G401 (cell line): ENCODE measurements at regions not wholly inside any gene's neighbourhood (a gene's known extent, or its start where the extent isn't known, plus 50 kb on each side); places are given as distances from the start of the nearest gene placed in this dataset.
A peak's percentile ranks its signal among the peaks of the same experiment; 100 is the strongest.
"Not testable (repeated sequence)": the region's sequence is repeated elsewhere in the genome, so short reads cannot be mapped to it uniquely, and the experiment has no call there.

Experiments used
- DNase-seq: peaks from one replicate; pipeline ENCODE4 v3.0.0-alpha.2; 2015; ENCODE audit warnings: low spot score
- in situ Hi-C: cut with HindIII; loops from 2 replicates; pipeline ENCODE4 v1.10.0; 2016; ENCODE audit warnings: low sequenced_read_pairs, mixed read lengths

- no peak for DNase-seq
- in situ Hi-C loops = no loop called here
Measured at GRCh38 chr14:30138567-30138966, 210.9 kb upstream of the PRKD1 start.

DNA sequence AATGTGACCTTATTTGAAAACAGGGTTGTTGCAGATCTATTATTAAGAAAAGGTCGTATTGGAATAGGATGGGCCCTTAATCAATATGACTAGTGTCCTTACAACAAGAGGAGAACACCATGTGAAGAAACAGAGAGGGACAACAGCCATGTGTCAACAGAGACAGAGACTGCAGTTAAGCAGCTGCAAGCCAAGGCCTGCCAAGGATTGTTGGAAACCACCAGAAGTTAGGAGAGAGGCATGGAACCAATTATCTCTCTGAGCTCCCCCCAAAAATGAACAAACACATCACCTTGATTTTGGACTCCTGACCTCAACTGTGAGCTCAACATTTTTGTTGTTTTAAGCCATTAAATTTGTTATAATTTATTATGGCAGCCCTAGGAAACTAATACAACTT, 214.6 kb upstream of the PRKD1 start:
- in situ Hi-C loops = no loop called here
- DNase-seq = no peak

- DNase-seq = no peak
- in situ Hi-C loops = no loop called here
Measured at GRCh38 chr14:30143627-30144026, 216.0 kb upstream of the PRKD1 start.

- DNase-seq = no peak
- in situ Hi-C loops = no loop called here
Measured at GRCh38 chr14:30153717-30154116, 226.1 kb upstream of the PRKD1 start.

GRCh38 chr14:30156571-30156970, 228.9 kb upstream of the PRKD1 start:
- DNase-seq = no peak
- in situ Hi-C loops = no loop called here

GRCh38 chr14:30158299-30158698, 230.7 kb upstream of the PRKD1 start:
- in situ Hi-C loops = no loop called here
- DNase-seq = no peak

DNA sequence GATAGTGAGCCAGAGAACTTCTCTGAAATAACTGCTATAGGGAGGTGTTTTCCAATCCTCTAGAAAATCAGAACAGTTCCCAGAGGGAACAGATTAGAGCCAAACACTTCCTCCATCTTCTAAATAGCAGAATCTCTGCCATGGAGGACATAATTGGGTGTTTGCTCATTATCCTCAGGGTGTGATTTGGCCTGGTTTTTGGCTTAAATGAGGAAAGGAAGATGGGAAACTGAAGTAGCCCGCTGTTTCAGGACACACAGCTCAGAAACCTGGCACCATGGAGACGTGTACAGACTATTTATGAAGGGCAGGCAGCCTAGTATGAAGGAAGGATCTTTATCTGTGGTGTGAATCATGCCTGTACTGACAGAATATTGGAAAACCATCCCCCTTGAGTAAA, 231.7 kb upstream of the PRKD1 start:
- peak; percentile 2 for DNase-seq
- in situ Hi-C loops = no loop called here

GRCh38 chr14:30160608-30161007, 233.0 kb upstream of the PRKD1 start:
- no peak for DNase-seq
- in situ Hi-C loops = no loop called here

- no peak for DNase-seq
- in situ Hi-C loops = no loop called here
Measured at GRCh38 chr14:30162066-30162465, 234.4 kb upstream of the PRKD1 start.

GRCh38 chr14:30165255-30165654, 237.6 kb upstream of the PRKD1 start:
- DNase-seq = no peak
- in situ Hi-C loops = no loop called here

DNA sequence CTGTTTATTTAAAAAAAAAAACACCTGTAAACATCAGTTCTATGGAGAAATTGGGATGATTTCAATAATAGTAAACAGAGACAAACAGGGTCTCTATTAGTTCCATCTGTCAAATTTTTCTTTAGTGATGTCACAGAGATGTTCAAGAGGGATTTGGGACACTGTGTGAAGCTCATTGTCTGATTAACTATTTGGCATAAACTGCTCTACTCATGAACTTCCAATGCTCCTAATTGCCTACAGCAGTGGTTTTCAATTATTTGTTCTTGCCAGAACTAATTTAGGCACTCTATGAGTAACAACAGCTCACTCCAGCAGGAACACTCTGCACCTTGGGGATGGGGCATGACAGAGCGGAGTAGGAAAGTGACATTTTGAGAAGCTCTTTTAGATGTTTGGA, 250.1 kb upstream of the PRKD1 start:
- in situ Hi-C loops = no loop called here
- no peak for DNase-seq

DNA sequence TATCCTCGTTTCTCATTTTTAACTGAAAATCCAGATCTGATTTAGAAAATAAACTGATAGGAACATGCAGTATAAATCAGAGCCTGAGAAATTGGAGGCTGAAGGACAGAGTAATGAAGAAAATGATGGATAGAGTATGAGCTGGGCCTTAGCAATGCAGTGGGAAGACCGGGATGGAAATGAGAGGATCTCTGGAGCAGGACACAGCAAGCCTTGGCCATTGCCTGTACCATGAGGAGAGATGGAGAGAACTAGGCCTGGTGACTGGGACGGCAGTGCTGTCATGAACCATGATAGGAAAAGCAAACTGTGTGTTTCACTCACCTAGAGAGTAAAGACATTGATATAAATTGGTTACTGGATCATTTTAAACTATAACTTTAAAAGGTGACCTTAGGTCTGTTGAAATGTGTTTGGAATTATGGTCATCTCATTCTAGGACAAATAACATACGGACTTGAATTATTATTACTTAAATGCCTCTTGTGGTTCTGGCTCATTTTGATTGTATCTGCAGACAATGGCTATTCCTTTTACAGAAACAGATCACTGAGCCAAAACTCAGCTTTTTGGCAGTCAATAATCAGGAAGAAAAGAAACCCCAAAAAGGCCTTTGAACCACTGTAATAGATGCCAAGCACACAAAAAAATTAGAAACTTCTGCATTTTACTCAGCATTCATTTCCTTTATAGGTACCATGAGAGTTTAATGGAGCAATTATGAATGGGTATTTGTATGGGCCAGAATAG, 251.9 kb upstream of the PRKD1 start:
- in situ Hi-C loops = no loop called here
- no peak for DNase-seq

- in situ Hi-C loops = no loop called here
- DNase-seq = no peak
Measured at GRCh38 chr14:30180219-30180618, 252.6 kb upstream of the PRKD1 start.

DNA sequence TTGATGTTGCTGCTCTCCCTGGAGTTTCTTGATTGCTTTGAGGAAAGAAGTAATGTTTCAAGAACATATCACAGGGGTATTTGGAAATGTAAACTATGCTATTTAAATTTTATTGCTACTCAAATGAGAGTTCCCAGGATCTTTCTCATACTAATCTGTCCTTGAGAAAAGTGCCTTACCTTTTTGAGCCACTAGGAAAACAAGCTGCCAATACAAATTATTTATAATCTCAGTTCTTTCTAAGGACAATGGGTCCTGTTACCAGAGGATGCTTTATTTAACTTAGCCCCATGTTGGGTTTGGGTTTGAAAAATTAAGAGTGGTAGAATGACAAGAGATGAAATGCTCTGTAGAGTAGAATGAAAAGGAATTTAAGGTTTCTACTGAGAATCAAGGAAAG, 258.2 kb upstream of the PRKD1 start:
- no peak for DNase-seq
- in situ Hi-C loops = no loop called here

GRCh38 chr14:30191639-30192279, 264.1 kb upstream of the PRKD1 start:
- DNase-seq = no peak
- in situ Hi-C loops = no loop called here

- in situ Hi-C loops = no loop called here
- no peak for DNase-seq
Measured at GRCh38 chr14:30193101-30193500, 265.5 kb upstream of the PRKD1 start.

GRCh38 chr14:30193845-30194501, 266.3 kb upstream of the PRKD1 start:
- no peak for DNase-seq
- in situ Hi-C loops = no loop called here

DNA sequence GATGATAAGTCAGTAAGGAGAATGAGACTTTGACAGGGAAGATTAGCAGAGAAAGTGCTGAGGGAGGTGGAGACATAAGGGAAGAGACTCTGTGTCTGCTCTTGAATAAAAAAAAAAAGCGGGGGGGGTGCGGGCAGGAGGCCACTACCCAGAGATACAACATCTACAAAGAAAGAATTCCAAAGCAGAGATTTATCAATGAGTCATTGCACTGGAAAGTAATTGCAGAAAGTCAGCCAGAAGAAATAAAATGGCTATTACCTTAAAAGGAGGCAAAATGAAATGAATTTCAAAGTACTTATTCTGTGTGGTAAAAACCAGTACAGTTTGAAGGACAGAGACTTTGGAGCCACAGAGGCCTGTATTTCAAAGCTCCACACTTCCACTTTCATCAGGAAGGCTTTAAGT, 267.1 kb upstream of the PRKD1 start:
- in situ Hi-C loops = no loop called here
- no peak for DNase-seq

DNA sequence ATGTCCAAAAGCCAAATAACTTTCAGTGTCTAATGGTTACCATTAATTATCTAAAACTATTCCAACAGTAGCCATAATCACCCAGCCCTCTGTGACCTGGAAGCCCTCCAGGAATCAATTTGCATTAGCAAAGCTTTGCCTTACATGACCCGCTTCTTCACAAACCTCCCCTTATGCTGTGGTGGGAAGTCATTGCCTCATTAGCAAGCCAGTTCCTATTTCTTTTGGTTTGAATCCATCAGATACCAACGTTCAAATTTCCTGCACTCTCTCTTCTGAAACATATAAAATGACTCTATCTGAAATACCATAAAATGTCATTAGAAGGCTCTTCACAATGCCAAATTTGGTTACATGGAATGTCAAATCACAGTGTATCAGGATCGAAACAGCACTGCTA, 268.3 kb upstream of the PRKD1 start:
- peak; percentile 1 for DNase-seq
- in situ Hi-C loops = no loop called here

- DNase-seq = no peak
- in situ Hi-C loops = no loop called here
Measured at GRCh38 chr14:30196861-30197260, 269.2 kb upstream of the PRKD1 start.

GRCh38 chr14:30198720-30199119, 271.1 kb upstream of the PRKD1 start:
- DNase-seq, in situ Hi-C loops: not testable (repeated sequence)
